Thoracic aorta (tissue), 2 donors: ENCODE measurements at regions not wholly inside any gene's neighbourhood (a gene's known extent, or its start where the extent isn't known, plus 50 kb on each side); places are given as distances from the start of the nearest gene placed in this dataset.

Experiments used
- ATAC-seq: fragments of 150-250 bp; one replicate; pipeline ENCODE4 v1.8.0; 2017; ENCODE audit warnings: low read depth; ENCODE audit not compliant: insufficient number of reproducible peaks, low FRiP score
- DNase-seq: peaks from one replicate; pipeline ENCODE4 v3.0.0-alpha.2; 2020; ENCODE audit warnings: low spot score
- H3K27ac ChIP-seq, 2 donors: fragments of 200-600 bp; sonication (generic); 1 replicate in 1 of 2; 2 replicates in 1 of 2; pipeline ENCODE4 v1.5.1; 2016; ENCODE audit warnings: mild to moderate bottlenecking in 2 of 2, moderate library complexity in 2 of 2
- H3K27me3 ChIP-seq: fragments of 200-600 bp; sonication (generic); replicated peaks from 2 replicates; pipeline ENCODE4 v1.6.0; 2016; ENCODE audit warnings: mild to moderate bottlenecking; ENCODE audit not compliant: insufficient read depth
- H3K36me3 ChIP-seq: fragments of 200-600 bp; sonication (generic); one replicate; pipeline ENCODE4 v1.5.1; 2016
- H3K4me1 ChIP-seq, 2 donors: fragments of 200-600 bp; sonication (generic); 1 replicate in 1 of 2; 2 replicates in 1 of 2; pipeline versions ENCODE4 v1.5.1 to v1.6.0; 2016; ENCODE audit warnings: low read depth in 2 of 2, mild to moderate bottlenecking in 1 of 2; ENCODE audit not compliant: control insufficient read depth in 1 of 2
- H3K4me3 ChIP-seq: fragments of 200-600 bp; sonication (generic); 2 replicates; pipeline ENCODE4 v1.5.1; 2016; ENCODE audit warnings: mild to moderate bottlenecking
- H3K9me3 ChIP-seq: fragments of 200-600 bp; sonication (generic); 2 replicates; pipeline ENCODE4 v1.5.1; 2016
- TF ChIP-seq, protein P1 (sequence below): fragments of 200-600 bp; sonication (generic); IDR thresholded peaks from one replicate; pipeline ENCODE4 v1.5.1; 2019; ENCODE audit warnings: antibody characterized with exemption

DNA sequence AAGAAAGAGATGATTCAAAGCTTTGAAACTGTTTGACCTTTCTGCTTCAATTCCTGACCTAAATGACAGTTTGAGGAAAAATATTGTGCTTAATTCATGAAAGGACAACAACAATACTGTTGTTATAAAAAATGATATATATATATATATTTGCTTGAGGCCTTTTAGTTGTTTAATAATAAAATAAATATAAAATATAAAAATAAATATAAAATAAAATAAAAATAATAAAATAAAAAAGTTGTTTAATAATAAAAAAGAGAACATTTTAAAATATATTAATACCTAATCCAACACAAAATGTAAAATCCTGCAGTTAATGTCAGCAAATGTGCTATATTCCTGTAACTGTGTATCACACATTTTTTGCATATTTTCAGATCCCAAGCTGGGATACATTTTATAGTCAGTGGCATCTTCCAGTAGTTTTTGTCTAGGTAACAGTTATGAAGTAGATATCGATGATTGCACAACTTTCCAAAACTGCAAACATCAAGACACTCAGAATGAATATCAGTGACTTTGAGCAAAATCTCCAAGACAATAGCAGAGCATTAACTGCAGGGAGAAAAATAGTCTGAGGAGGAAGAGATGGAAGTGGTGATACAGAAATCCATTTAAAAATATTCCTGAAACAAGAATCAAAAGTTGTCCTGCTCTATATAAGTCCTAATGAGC is 375.5 kb upstream of the KLHL1 start:
- Histone ChIP-seq H3K4me1 (no peaks in the 10 kb centered on the region), H3K9me3 (no peaks in the 10 kb centered on the region), H3K27me3 (no peaks in the 10 kb centered on the region), H3K4me3 (no peak overlapping the region), H3K27ac (no peak overlapping the region), H3K36me3 (no peaks in the 10 kb centered on the region)
- TF ChIP-seq, protein P1, sequence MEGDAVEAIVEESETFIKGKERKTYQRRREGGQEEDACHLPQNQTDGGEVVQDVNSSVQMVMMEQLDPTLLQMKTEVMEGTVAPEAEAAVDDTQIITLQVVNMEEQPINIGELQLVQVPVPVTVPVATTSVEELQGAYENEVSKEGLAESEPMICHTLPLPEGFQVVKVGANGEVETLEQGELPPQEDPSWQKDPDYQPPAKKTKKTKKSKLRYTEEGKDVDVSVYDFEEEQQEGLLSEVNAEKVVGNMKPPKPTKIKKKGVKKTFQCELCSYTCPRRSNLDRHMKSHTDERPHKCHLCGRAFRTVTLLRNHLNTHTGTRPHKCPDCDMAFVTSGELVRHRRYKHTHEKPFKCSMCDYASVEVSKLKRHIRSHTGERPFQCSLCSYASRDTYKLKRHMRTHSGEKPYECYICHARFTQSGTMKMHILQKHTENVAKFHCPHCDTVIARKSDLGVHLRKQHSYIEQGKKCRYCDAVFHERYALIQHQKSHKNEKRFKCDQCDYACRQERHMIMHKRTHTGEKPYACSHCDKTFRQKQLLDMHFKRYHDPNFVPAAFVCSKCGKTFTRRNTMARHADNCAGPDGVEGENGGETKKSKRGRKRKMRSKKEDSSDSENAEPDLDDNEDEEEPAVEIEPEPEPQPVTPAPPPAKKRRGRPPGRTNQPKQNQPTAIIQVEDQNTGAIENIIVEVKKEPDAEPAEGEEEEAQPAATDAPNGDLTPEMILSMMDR = no peak
- ATAC-seq = no peak
- no peak for DNase-seq

DNA sequence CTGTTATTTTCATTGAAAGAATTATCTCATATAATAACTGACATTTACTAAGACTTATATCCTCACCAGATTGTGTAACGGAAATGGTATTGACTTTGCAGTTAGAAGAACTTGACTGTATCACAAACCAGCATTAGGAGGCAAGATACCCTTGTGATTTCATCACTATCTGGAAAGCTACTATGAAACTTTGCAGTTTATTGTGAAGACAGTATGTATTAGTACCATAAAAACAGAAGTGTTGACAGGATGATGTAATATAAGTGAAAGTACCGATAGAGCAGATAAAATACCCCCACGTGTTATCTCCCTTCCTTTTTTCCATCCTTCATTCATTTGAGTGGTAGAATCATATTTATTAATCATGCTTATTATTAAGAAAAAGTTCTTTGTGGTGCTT is 365.7 kb upstream of the KLHL1 start:
- no peak for DNase-seq
- TF ChIP-seq, protein P1 = no peak
- ATAC-seq = no peak
- no peaks in the 10 kb centered on the region for H3K9me3 ChIP-seq
- H3K4me1 ChIP-seq = no peaks in the 10 kb centered on the region
- H3K4me3 ChIP-seq = no peak overlapping the region
- no peaks in the 10 kb centered on the region for H3K36me3 ChIP-seq
- H3K27me3 ChIP-seq = no peaks in the 10 kb centered on the region
- no peak overlapping the region for H3K27ac ChIP-seq

DNA sequence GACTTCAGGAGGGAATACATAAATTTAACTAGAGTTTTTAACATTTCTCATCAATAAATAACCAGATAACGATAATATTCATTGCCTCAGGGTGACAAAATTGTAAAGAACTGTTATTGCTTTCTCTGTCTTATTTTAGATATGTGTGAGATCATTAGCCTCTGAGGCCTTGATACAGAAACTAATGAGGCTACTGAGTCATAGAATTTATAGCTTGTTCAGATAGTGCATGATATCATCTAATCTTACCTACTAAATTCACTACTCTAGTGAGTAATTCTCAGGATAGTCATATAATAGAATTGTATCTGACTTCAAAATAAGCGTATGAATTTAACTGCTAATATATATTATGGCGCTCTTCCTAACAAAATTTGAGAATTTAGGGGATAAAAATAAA is 360.8 kb upstream of the KLHL1 start:
- Histone ChIP-seq H3K27ac (no peak overlapping the region), H3K4me1 (no peaks in the 10 kb centered on the region), H3K9me3 (no peaks in the 10 kb centered on the region), H3K4me3 (no peak overlapping the region), H3K27me3 (no peaks in the 10 kb centered on the region), H3K36me3 (no peaks in the 10 kb centered on the region)
- TF ChIP-seq, protein P1 = no peak
- DNase-seq (no peak), ATAC-seq (no peak)

DNA sequence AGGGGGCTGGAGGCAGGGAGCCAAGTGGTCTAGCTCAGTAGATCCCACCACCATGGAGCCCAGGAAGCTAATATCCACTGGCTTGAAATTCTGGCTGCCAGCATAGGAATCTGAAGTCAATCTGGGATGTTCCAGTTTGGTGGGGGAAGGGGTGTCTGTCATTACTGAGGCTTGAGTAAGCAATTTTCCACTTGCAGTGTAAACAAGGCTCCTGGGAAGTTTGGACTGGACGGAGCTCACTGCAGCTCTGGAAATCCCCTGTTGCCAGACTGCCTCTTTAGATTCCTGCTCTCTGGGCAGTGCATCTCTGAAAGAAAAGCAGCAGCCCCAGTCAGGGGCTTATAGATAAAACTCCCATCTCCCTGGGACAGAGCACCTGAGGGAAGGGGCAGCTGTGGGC is 349.2 kb upstream of the KLHL1 start:
- no peak for ATAC-seq
- Histone ChIP-seq H3K4me1 (no peaks in the 10 kb centered on the region), H3K4me3 (no peak overlapping the region), H3K27me3 (no peaks in the 10 kb centered on the region), H3K9me3 (no peaks in the 10 kb centered on the region), H3K36me3 (no peaks in the 10 kb centered on the region), H3K27ac (no peak overlapping the region)
- TF ChIP-seq, protein P1 = no peak
- DNase-seq = no peak

DNA sequence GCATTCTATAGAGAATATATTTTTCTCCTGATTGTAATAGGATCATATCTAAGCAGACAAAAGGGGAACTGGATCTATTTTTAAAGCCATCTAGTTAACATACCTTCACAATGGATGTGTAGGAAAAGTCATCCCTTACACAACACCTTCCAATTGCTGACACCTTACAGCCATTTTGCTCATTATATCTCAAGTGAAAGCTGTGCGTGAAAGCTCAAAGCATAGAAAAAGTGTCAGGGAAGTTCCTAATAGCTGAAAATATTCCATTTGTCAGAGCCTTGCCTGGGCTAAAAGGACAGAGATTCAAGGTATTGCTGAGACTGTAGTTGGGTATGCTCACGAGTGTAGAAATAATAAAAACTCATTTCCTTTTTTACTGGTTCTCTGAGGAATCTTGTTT is 340.6 kb upstream of the KLHL1 start:
- Histone ChIP-seq H3K27me3 (no peaks in the 10 kb centered on the region), H3K4me1 (no peaks in the 10 kb centered on the region), H3K4me3 (no peak overlapping the region), H3K27ac (no peak overlapping the region), H3K36me3 (no peaks in the 10 kb centered on the region), H3K9me3 (no peaks in the 10 kb centered on the region)
- TF ChIP-seq, protein P1 = no peak
- no peak for DNase-seq
- no peak for ATAC-seq
